B cell (primary cell): ENCODE measurements at regions not wholly inside any gene's neighbourhood (a gene's known extent, or its start where the extent isn't known, plus 50 kb on each side); places are given as distances from the start of the nearest gene placed in this dataset.

ENCODE experiments used
- ATAC-seq: fragments of 200-7000 bp; cut with Tn5 transposase; one replicate; pipeline ENCODE4 v1.10.0; 2021; ENCODE audit warnings: low read depth, mild to moderate bottlenecking, moderate number of reproducible peaks, moderate library complexity
- CTCF ChIA-PET: fragments of 350-600 bp; sonication (Branson Sonifier 250); formaldehyde crosslinking; loops from one replicate; lab custom pipeline; 2021; ENCODE audit warnings: antibody characterized with exemption, inconsistent platforms; lab: Charles Lee
- POLR2A ChIA-PET: fragments of 350-600 bp; sonication (Branson Sonifier 250); formaldehyde crosslinking; loops from one replicate; lab custom pipeline; 2021; ENCODE audit warnings: antibody characterized with exemption; lab: Charles Lee
- DNase-seq: peaks from one replicate; pipeline ENCODE4 v3.0.0; 2013
- H2AFZ ChIP-seq: 2 replicates; pipeline ENCODE4 v1.6.1; 2012; ENCODE audit warnings: mild to moderate bottlenecking, low read depth, low read length; ENCODE audit not compliant: insufficient read depth, poor library complexity, severe bottlenecking
- H3K27ac ChIP-seq, 2 donors: 1 replicate in 1 of 2; 2 replicates in 1 of 2; pipeline ENCODE4 v1.5.1; 2012 to 2013; ENCODE audit warnings: low read length in 2 of 2, mild to moderate bottlenecking in 2 of 2, moderate library complexity in 1 of 2
- H3K27me3 ChIP-seq, 4 experiments: fragments of 200-600 bp in 1 of 4; sonication (generic) in 1 of 4; replicated peaks in 1 of 4; 1 replicate in 2 of 4; 2 replicates in 2 of 4; pipeline versions ENCODE4 v1.6.1 to v1.7.0; 2013 to 2016; ENCODE audit warnings: low read length in 3 of 4, mild to moderate bottlenecking in 2 of 4, mixed read lengths in 1 of 4, moderate library complexity in 1 of 4; ENCODE audit not compliant: insufficient read depth in 4 of 4, control insufficient read depth in 3 of 4; ENCODE audit errors: control extremely low read depth in 1 of 4
- H3K36me3 ChIP-seq, 2 experiments: replicated peaks in 1 of 2; 1 replicate in 1 of 2; 2 replicates in 1 of 2; pipeline versions ENCODE4 v1.6.1 to v1.7.1; 2013; ENCODE audit warnings: low read length in 1 of 2; ENCODE audit not compliant: insufficient read depth in 2 of 2, control insufficient read depth in 1 of 2; ENCODE audit errors: control extremely low read depth in 1 of 2, extremely low read depth in 1 of 2
- H3K4me1 ChIP-seq, 2 donors: fragments of 200-600 bp in 1 of 2; sonication (generic) in 1 of 2; 1 replicate in 1 of 2; 2 replicates in 1 of 2; pipeline versions ENCODE4 v1.5.1 to v1.6.1; 2013 to 2017; ENCODE audit warnings: low read length in 2 of 2; ENCODE audit not compliant: control insufficient read depth in 2 of 2, insufficient read depth in 2 of 2
- H3K4me2 ChIP-seq: replicated peaks from 2 replicates; pipeline ENCODE3; 2012; ENCODE audit warnings: mild to moderate bottlenecking, low read depth, low read length; ENCODE audit not compliant: poor library complexity, severe bottlenecking
- H3K4me3 ChIP-seq, 5 experiments: fragments of 200-600 bp in 1 of 5; sonication (generic) in 1 of 5; 1 replicate in 3 of 5; 2 replicates in 2 of 5; pipeline versions ENCODE4 v1.5.1 to v1.7.0; 2011 to 2016; ENCODE audit warnings: low read length in 4 of 5, mild to moderate bottlenecking in 4 of 5, low read depth in 2 of 5, control low read depth in 1 of 5, moderate library complexity in 1 of 5; ENCODE audit not compliant: insufficient read depth in 1 of 5; ENCODE audit errors: control extremely low read depth in 1 of 5, extremely low read depth in 1 of 5
- H3K79me2 ChIP-seq: fragments of 200-600 bp; sonication (generic); one replicate; pipeline ENCODE4 v1.6.0; 2016; ENCODE audit warnings: low read length; ENCODE audit not compliant: control insufficient read depth, insufficient read depth
- H3K9ac ChIP-seq: fragments of 200-600 bp; sonication (generic); 2 replicates; pipeline ENCODE4 v1.6.1; 2017; ENCODE audit warnings: mild to moderate bottlenecking, low read length, moderate library complexity
- H3K9me3 ChIP-seq, 3 donors: one replicate each; pipeline versions ENCODE4 v1.6.1 to v1.7.1; 2013; ENCODE audit warnings: low read length in 2 of 3; ENCODE audit not compliant: control insufficient read depth in 2 of 3, insufficient read depth in 1 of 3; ENCODE audit errors: control extremely low read depth in 1 of 3
- H4K20me1 ChIP-seq: 2 replicates; pipeline ENCODE4 v1.6.0; 2012; ENCODE audit warnings: mild to moderate bottlenecking, low read length; ENCODE audit not compliant: insufficient read depth, control insufficient read depth, poor library complexity, severe bottlenecking
- H3K27ac Mint-ChIP-seq: one replicate; pipeline ENCODE4 v1.8.0; 2021; ENCODE audit warnings: mixed read lengths
- H3K27me3 Mint-ChIP-seq: one replicate; pipeline ENCODE4 v1.8.0; 2021; ENCODE audit warnings: mixed read lengths
- H3K4me1 Mint-ChIP-seq: one replicate; pipeline ENCODE4 v1.8.0; 2021; ENCODE audit warnings: mixed read lengths
- H3K4me3 Mint-ChIP-seq: one replicate; pipeline ENCODE4 v1.8.0; 2021; ENCODE audit warnings: mixed read lengths
- H3K9me3 Mint-ChIP-seq: one replicate; pipeline ENCODE4 v1.8.0; 2022; ENCODE audit warnings: mixed read lengths; ENCODE audit not compliant: insufficient read depth
- EZH2 ChIP-seq: IDR thresholded peaks from 2 replicates; pipeline ENCODE4 v1.6.1; 2012; ENCODE audit warnings: borderline replicate concordance, low read depth, mild to moderate bottlenecking, moderate library complexity, low read length; ENCODE audit not compliant: insufficient read depth, poor library complexity, severe bottlenecking
- WGBS: methylation state at CpG from one replicate; pipeline ENCODE4 v1.1.5; 2013; ENCODE audit warnings: missing lambda C conversion rate; ENCODE audit not compliant: insufficient coverage; 5-methylcytosine and 5-hydroxymethylcytosine counted together
- intact Hi-C: fragments of 100-400 bp; cut with micrococcal nuclease; formaldehyde crosslinking; loops from one replicate; pipeline ENCODE4 v1.10.0; 2022
- TF ChIP-seq, protein P1 (sequence below): fragments of 200-600 bp; IDR thresholded peaks from one replicate; pipeline ENCODE4 v1.8.0; 2022; ENCODE audit warnings: antibody characterized with exemption, mild to moderate bottlenecking

GRCh38 chr6:81682858-81683620 lies 69.4 kb downstream of the TENT5A start:
- DNase-seq (no peak), ATAC-seq (no peak)
- POLR2A ChIA-PET, result no interaction called here
- H3K27me3 Mint-ChIP-seq, result no peaks in the 10 kb centered on the region
- H3K4me3 Mint-ChIP-seq, result no peak overlapping the region
- no peaks in the 10 kb centered on the region for H3K79me2 ChIP-seq
- no peak overlapping the region for H3K27ac ChIP-seq
- H4K20me1 ChIP-seq, result no peaks in the 10 kb centered on the region
- no peaks in the 10 kb centered on the region for H3K4me1 Mint-ChIP-seq
- H3K4me2 ChIP-seq, result no peak overlapping the region
- no peak overlapping the region for H2AFZ ChIP-seq
- H3K4me1 ChIP-seq, result no peaks in the 10 kb centered on the region
- H3K27me3 ChIP-seq, result no peaks in the 10 kb centered on the region
- CTCF ChIA-PET, result no interaction called here
- H3K4me3 ChIP-seq, result no peak overlapping the region
- WGBS, result 86% methylated on average over 1 of the region's 5 CpGs
- intact Hi-C loops, result no loop called here
- TF ChIP-seq EZH2, result no peak
- H3K9me3 Mint-ChIP-seq, result no peaks in the 10 kb centered on the region
- no peak overlapping the region for H3K27ac Mint-ChIP-seq
- no peaks in the 10 kb centered on the region for H3K9me3 ChIP-seq
- no peaks in the 10 kb centered on the region for H3K36me3 ChIP-seq
- no peak overlapping the region for H3K9ac ChIP-seq

DNA sequence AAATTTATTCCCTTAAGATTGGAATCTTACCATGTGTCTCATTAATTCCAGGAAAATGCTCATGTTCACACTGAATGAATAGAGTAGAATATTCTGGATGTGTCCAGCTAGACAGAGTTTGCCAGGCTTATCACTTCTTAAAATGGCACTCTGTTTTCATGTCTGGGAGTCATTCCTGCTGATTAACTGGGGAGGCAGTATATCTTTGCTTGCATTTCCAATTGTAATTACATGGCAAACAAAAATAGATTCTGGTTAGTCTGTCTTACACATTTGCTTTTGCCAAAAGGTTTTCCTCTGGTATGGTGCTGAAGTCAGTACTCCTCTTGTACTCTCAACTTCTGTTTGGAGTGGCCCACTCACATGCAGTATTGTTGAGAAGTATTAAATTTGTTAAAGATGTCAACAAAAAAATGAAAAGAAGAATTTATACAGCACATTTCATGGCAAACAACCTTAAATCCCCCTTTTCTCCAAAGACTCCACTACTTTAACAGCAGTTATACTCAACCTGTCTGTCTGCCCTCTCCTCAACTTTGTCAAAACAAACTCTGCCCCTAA lies 70.2 kb downstream of the TENT5A start:
- no peaks in the 10 kb centered on the region for H3K79me2 ChIP-seq
- ATAC-seq, result no peak
- no peaks in the 10 kb centered on the region for H4K20me1 ChIP-seq
- no peak overlapping the region for H3K9ac ChIP-seq
- Mint-ChIP-seq H3K4me3 (no peak overlapping the region), H3K27me3 (no peaks in the 10 kb centered on the region), H3K27ac (no peak overlapping the region), H3K9me3 (no peaks in the 10 kb centered on the region), H3K4me1 (no peaks in the 10 kb centered on the region)
- no peak overlapping the region for H3K4me2 ChIP-seq
- intact Hi-C loops, result no loop called here
- no peak overlapping the region for H3K27ac ChIP-seq
- H3K27me3 ChIP-seq, result no peaks in the 10 kb centered on the region
- no peak overlapping the region for H2AFZ ChIP-seq
- H3K4me1 ChIP-seq, result no peaks in the 10 kb centered on the region
- no peak overlapping the region for H3K4me3 ChIP-seq
- H3K9me3 ChIP-seq, result no peaks in the 10 kb centered on the region
- CTCF ChIA-PET, result no interaction called here
- POLR2A ChIA-PET, result no interaction called here
- no peak for TF ChIP-seq EZH2
- TF ChIP-seq, protein P1, sequence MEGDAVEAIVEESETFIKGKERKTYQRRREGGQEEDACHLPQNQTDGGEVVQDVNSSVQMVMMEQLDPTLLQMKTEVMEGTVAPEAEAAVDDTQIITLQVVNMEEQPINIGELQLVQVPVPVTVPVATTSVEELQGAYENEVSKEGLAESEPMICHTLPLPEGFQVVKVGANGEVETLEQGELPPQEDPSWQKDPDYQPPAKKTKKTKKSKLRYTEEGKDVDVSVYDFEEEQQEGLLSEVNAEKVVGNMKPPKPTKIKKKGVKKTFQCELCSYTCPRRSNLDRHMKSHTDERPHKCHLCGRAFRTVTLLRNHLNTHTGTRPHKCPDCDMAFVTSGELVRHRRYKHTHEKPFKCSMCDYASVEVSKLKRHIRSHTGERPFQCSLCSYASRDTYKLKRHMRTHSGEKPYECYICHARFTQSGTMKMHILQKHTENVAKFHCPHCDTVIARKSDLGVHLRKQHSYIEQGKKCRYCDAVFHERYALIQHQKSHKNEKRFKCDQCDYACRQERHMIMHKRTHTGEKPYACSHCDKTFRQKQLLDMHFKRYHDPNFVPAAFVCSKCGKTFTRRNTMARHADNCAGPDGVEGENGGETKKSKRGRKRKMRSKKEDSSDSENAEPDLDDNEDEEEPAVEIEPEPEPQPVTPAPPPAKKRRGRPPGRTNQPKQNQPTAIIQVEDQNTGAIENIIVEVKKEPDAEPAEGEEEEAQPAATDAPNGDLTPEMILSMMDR, result no peak
- DNase-seq, result no peak
- no peaks in the 10 kb centered on the region for H3K36me3 ChIP-seq
